ENCODE measurements at regions not wholly inside any gene's neighbourhood (a gene's known extent, or its start where the extent isn't known, plus 50 kb on each side); places are given as distances from the start of the nearest gene placed in this dataset.

DNA sequence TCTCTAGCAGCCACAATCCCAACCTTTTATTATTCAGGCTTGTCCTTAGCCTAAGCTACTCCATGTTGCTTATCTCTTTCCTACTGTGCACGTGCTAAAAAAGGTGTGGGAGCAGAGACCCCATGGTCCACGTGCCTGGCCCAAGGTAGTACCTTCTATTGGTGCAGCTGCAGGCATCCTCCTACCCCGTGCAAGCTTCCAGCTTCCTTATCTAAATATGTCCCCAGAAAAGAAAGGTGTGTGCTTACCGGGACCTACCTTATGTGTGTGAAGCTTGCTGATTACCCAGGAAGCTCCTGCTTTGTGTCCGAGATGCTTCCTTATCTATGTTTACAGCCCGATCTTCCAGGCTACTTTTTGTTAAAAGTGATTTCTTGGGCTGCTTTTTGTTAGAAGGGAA, 2382.4 kb downstream of the PCDH9 start:
- TF ChIP-seq, protein P1, sequence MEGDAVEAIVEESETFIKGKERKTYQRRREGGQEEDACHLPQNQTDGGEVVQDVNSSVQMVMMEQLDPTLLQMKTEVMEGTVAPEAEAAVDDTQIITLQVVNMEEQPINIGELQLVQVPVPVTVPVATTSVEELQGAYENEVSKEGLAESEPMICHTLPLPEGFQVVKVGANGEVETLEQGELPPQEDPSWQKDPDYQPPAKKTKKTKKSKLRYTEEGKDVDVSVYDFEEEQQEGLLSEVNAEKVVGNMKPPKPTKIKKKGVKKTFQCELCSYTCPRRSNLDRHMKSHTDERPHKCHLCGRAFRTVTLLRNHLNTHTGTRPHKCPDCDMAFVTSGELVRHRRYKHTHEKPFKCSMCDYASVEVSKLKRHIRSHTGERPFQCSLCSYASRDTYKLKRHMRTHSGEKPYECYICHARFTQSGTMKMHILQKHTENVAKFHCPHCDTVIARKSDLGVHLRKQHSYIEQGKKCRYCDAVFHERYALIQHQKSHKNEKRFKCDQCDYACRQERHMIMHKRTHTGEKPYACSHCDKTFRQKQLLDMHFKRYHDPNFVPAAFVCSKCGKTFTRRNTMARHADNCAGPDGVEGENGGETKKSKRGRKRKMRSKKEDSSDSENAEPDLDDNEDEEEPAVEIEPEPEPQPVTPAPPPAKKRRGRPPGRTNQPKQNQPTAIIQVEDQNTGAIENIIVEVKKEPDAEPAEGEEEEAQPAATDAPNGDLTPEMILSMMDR (IDR thresholded peaks at IDR 0.05; ENCODE audit: extremely low read depth, low read depth, low read length) = no peak
- DNase-seq (ENCODE audit: insufficient read length, low spot score, missing footprints) = no peak
- Histone ChIP-seq H3K27ac (ENCODE audit: low read depth, low read length) (no peak overlapping the region), H3K4me3 (ENCODE audit: insufficient read depth, low read length) (no peak overlapping the region), H2AFZ (ENCODE audit: low read length) (no peak overlapping the region), H3K79me2 (ENCODE audit: insufficient read depth, low read length) (no peaks in the 10 kb centered on the region), H3K36me3 (ENCODE audit: insufficient read depth, low read length) (no peaks in the 10 kb centered on the region), H4K20me1 (ENCODE audit: insufficient read depth, low read length) (no peaks in the 10 kb centered on the region), H3K9me3 (ENCODE audit: low read depth, low read length) (no peaks in the 10 kb centered on the region), H3K4me2 (ENCODE audit: insufficient read depth, low read length) (no peak overlapping the region), H3K27me3 (ENCODE audit: insufficient read depth, low read length) (no peaks in the 10 kb centered on the region), H3K4me1 (ENCODE audit: insufficient read depth, low read length) (no peaks in the 10 kb centered on the region)

DNA sequence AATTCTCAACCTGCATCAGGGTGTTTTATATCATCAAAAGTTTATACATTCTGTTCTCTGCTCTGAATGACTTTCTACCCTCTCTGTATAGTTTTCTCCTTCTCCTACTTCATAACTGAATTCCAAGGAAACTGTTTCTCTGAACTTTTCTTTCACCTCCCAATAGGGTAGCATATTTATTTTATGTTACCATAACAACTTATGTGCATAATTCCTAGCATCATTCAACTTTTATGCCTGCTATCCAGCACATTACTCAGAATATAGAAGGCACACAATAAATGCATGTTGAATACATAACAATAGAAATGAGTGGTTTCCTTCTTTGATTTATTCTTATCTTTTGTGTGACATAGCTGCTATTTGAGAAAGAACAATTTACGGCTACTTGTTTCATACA, 2385.0 kb downstream of the PCDH9 start:
- Histone ChIP-seq H3K4me3 (ENCODE audit: insufficient read depth, low read length) (no peak overlapping the region), H3K79me2 (ENCODE audit: insufficient read depth, low read length) (no peaks in the 10 kb centered on the region), H3K36me3 (ENCODE audit: insufficient read depth, low read length) (no peaks in the 10 kb centered on the region), H2AFZ (ENCODE audit: low read length) (no peak overlapping the region), H3K27ac (ENCODE audit: low read depth, low read length) (no peak overlapping the region), H3K4me2 (ENCODE audit: insufficient read depth, low read length) (no peak overlapping the region), H3K4me1 (ENCODE audit: insufficient read depth, low read length) (no peaks in the 10 kb centered on the region), H3K9me3 (ENCODE audit: low read depth, low read length) (no peaks in the 10 kb centered on the region), H4K20me1 (ENCODE audit: insufficient read depth, low read length) (no peaks in the 10 kb centered on the region), H3K27me3 (ENCODE audit: insufficient read depth, low read length) (no peaks in the 10 kb centered on the region)
- TF ChIP-seq, protein P1 (IDR thresholded peaks at IDR 0.05; ENCODE audit: extremely low read depth, low read depth, low read length) = no peak
- DNase-seq (ENCODE audit: insufficient read length, low spot score, missing footprints) = no peak

DNA sequence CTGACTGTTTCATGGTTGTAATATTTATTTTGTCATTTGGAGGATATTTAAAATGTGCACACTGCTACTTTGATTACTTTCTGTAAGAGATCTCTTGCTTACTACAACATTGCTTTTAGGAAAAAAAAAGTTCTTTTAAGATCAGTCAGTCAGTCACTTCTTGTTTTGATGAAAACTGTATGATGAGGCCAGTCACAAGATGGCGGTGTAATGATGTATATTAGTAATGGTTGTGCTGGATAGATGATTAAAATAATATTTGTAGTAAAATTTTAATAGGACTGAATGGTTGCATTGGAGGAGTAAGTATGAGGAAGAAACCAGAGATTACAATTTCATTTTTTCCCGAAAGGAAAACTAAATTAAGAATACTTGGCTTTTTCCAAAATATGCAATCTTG, 2411.1 kb downstream of the PCDH9 start:
- no peaks in the 10 kb centered on the region for H3K36me3 ChIP-seq (ENCODE audit: insufficient read depth, low read length)
- H3K4me1 ChIP-seq (ENCODE audit: insufficient read depth, low read length) = no peaks in the 10 kb centered on the region
- no peaks in the 10 kb centered on the region for H4K20me1 ChIP-seq (ENCODE audit: insufficient read depth, low read length)
- no peak for DNase-seq (ENCODE audit: insufficient read length, low spot score, missing footprints)
- no peak overlapping the region for H3K4me2 ChIP-seq (ENCODE audit: insufficient read depth, low read length)
- H3K4me3 ChIP-seq (ENCODE audit: insufficient read depth, low read length) = no peak overlapping the region
- H3K27me3 ChIP-seq (ENCODE audit: insufficient read depth, low read length) = no peaks in the 10 kb centered on the region
- H3K9me3 ChIP-seq (ENCODE audit: low read depth, low read length) = no peaks in the 10 kb centered on the region
- H2AFZ ChIP-seq (ENCODE audit: low read length) = no peak overlapping the region
- H3K27ac ChIP-seq (ENCODE audit: low read depth, low read length) = no peak overlapping the region
- H3K79me2 ChIP-seq (ENCODE audit: insufficient read depth, low read length) = no peaks in the 10 kb centered on the region
- TF ChIP-seq, protein P1 (IDR thresholded peaks at IDR 0.05; ENCODE audit: extremely low read depth, low read depth, low read length) = no peak

DNA sequence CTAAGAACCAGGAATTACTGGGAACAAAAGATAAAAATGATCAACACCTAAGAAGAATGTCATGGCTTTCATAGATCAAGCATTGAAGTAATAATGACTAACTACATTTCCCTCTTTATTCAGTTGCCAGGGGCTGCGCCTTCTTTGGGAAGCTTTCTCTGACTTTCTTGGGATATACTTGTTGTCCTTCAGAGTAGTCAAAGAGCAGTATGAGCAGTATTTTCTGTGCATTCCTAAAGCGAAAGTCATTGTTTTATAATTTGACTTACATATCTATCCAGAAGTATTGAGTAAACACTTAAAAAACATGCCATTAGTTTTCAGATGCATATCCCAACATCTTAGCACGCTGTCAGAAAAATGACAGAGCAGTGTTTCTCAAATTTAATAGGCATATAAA, 2412.4 kb downstream of the PCDH9 start:
- Histone ChIP-seq H4K20me1 (ENCODE audit: insufficient read depth, low read length) (no peaks in the 10 kb centered on the region), H2AFZ (ENCODE audit: low read length) (no peak overlapping the region), H3K27ac (ENCODE audit: low read depth, low read length) (no peak overlapping the region), H3K27me3 (ENCODE audit: insufficient read depth, low read length) (no peaks in the 10 kb centered on the region), H3K4me2 (ENCODE audit: insufficient read depth, low read length) (no peak overlapping the region), H3K4me1 (ENCODE audit: insufficient read depth, low read length) (no peaks in the 10 kb centered on the region), H3K9me3 (ENCODE audit: low read depth, low read length) (no peaks in the 10 kb centered on the region), H3K4me3 (ENCODE audit: insufficient read depth, low read length) (no peak overlapping the region), H3K79me2 (ENCODE audit: insufficient read depth, low read length) (no peaks in the 10 kb centered on the region), H3K36me3 (ENCODE audit: insufficient read depth, low read length) (no peaks in the 10 kb centered on the region)
- no peak for DNase-seq (ENCODE audit: insufficient read length, low spot score, missing footprints)
- TF ChIP-seq, protein P1 (IDR thresholded peaks at IDR 0.05; ENCODE audit: extremely low read depth, low read depth, low read length) = no peak

Data from osteoblast (primary cell).